ENCODE measurements at regions not wholly inside any gene's neighbourhood (a gene's known extent, or its start where the extent isn't known, plus 50 kb on each side); places are given as distances from the start of the nearest gene placed in this dataset.
"Not testable (repeated sequence)": the region's sequence is repeated elsewhere in the genome, so short reads cannot be mapped to it uniquely, and the experiment has no call there.

GRCh38 chr10:3563298-3563697 is 221.7 kb downstream of the KLF6 start:
- no peak overlapping the region for H2AFZ ChIP-seq (ENCODE audit: insufficient read depth, low read depth, low read length, poor library complexity, severe bottlenecking)

GRCh38 chr10:3560628-3561027 is 224.4 kb downstream of the KLF6 start:
- H3K9me3 ChIP-seq (ENCODE audit: control extremely low read depth in 1 of 3, control insufficient read depth in 2 of 3, insufficient read depth in 1 of 3, low read length in 2 of 3); H3K27me3 ChIP-seq (replicated peaks in 1 of 4; ENCODE audit: control extremely low read depth in 1 of 4, control insufficient read depth in 3 of 4, insufficient read depth in 4 of 4, low read length in 3 of 4); H3K4me3 Mint-ChIP-seq; H3K4me3 ChIP-seq (ENCODE audit: control extremely low read depth in 1 of 5, extremely low read depth in 1 of 5, insufficient read depth in 1 of 5, low read depth in 2 of 5, low read length in 4 of 5); H3K4me1 ChIP-seq (ENCODE audit: control insufficient read depth in 2 of 2, insufficient read depth in 2 of 2, low read length in 2 of 2); CTCF ChIA-PET; intact Hi-C loops (cut with micrococcal nuclease); H4K20me1 ChIP-seq (ENCODE audit: control insufficient read depth, insufficient read depth, low read length, poor library complexity, severe bottlenecking); H3K9me3 Mint-ChIP-seq (ENCODE audit: insufficient read depth); H3K4me2 ChIP-seq (replicated peaks; ENCODE audit: low read depth, low read length, poor library complexity, severe bottlenecking); ATAC-seq (ENCODE audit: low read depth); H3K79me2 ChIP-seq (ENCODE audit: control insufficient read depth, insufficient read depth, low read length); H3K4me1 Mint-ChIP-seq; H3K27ac Mint-ChIP-seq; H3K27me3 Mint-ChIP-seq; DNase-seq; H2AFZ ChIP-seq (ENCODE audit: insufficient read depth, low read depth, low read length, poor library complexity, severe bottlenecking); POLR2A ChIA-PET; H3K9ac ChIP-seq (ENCODE audit: low read length); H3K36me3 ChIP-seq (replicated peaks in 1 of 2; ENCODE audit: control extremely low read depth in 1 of 2, control insufficient read depth in 1 of 2, extremely low read depth in 1 of 2, insufficient read depth in 2 of 2, low read length in 1 of 2); H3K27ac ChIP-seq (ENCODE audit: low read length in 2 of 2): not testable (repeated sequence)
- WGBS (ENCODE audit: insufficient coverage), result no CpG with 5 or more reads among the region's 3 CpGs

More at GRCh38 chr10:3563298-3563697, 221.7 kb downstream of the KLF6 start:
- Histone ChIP-seq H3K27ac (ENCODE audit: low read length in 2 of 2) (no peak overlapping the region), H3K4me1 (ENCODE audit: control insufficient read depth in 2 of 2, insufficient read depth in 2 of 2, low read length in 2 of 2) (no peaks in the 10 kb centered on the region), H4K20me1 (ENCODE audit: control insufficient read depth, insufficient read depth, low read length, poor library complexity, severe bottlenecking) (no peaks in the 10 kb centered on the region), H3K36me3 (replicated peaks in 1 of 2; ENCODE audit: control extremely low read depth in 1 of 2, control insufficient read depth in 1 of 2, extremely low read depth in 1 of 2, insufficient read depth in 2 of 2, low read length in 1 of 2) (no peaks in the 10 kb centered on the region), H3K9ac (ENCODE audit: low read length) (no peak overlapping the region), H3K27me3 (replicated peaks in 1 of 4; ENCODE audit: control extremely low read depth in 1 of 4, control insufficient read depth in 3 of 4, insufficient read depth in 4 of 4, low read length in 3 of 4) (no peaks in the 10 kb centered on the region), H3K79me2 (ENCODE audit: control insufficient read depth, insufficient read depth, low read length) (no peaks in the 10 kb centered on the region), H3K4me2 (replicated peaks; ENCODE audit: low read depth, low read length, poor library complexity, severe bottlenecking) (no peak overlapping the region), H3K4me3 (ENCODE audit: control extremely low read depth in 1 of 5, extremely low read depth in 1 of 5, insufficient read depth in 1 of 5, low read depth in 2 of 5, low read length in 4 of 5) (no peak overlapping the region), H3K9me3 (ENCODE audit: control extremely low read depth in 1 of 3, control insufficient read depth in 2 of 3, insufficient read depth in 1 of 3, low read length in 2 of 3) (peaks cover 0 to 5% (median 3%) of the 10 kb centered on the region in 3 donors)
- H3K4me1 Mint-ChIP-seq, result no peaks in the 10 kb centered on the region
- ChIA-PET POLR2A (no interaction called here), CTCF (no interaction called here)
- no peak for ATAC-seq (ENCODE audit: low read depth)
- intact Hi-C loops (cut with micrococcal nuclease), result no loop called here
- H3K27ac Mint-ChIP-seq, result no peak overlapping the region
- no peak for DNase-seq
- no peaks in the 10 kb centered on the region for H3K9me3 Mint-ChIP-seq (ENCODE audit: insufficient read depth)
- no peak overlapping the region for H3K4me3 Mint-ChIP-seq
- peaks cover 7% of the 10 kb centered on the region for H3K27me3 Mint-ChIP-seq
- TF ChIP-seq CTCF (IDR thresholded peaks at IDR 0.05) (no peak), EZH2 (IDR thresholded peaks at IDR 0.05; ENCODE audit: borderline replicate concordance, insufficient read depth, low read depth, low read length, poor library complexity, severe bottlenecking) (no peak)
- 75% methylated on average over 1 of the region's 3 CpGs for WGBS (ENCODE audit: insufficient coverage)

Data from B cell (primary cell).